ENCODE measurements at regions not wholly inside any gene's neighbourhood (a gene's known extent, or its start where the extent isn't known, plus 50 kb on each side); places are given as distances from the start of the nearest gene placed in this dataset.

- DNase-seq (ENCODE audit: low read depth, low spot score), result no peak
- RAD21 ChIA-PET (ENCODE audit: unreplicated experiment), result interaction anchor here (1.2 kb wide), 1 partner anchor 27 kb away, joined by 3 read pairs; no protein-coding TSS in a partner anchor
- Histone ChIP-seq H3K27me3 (replicated peaks in 1 of 2; ENCODE audit: control insufficient read depth in 2 of 2, insufficient read depth in 2 of 2, low read length in 1 of 2) (no peaks in the 10 kb centered on the region), H3K79me2 (ENCODE audit: control insufficient read depth, insufficient read depth, low read length) (no peaks in the 10 kb centered on the region), H3K9me3 (replicated peaks; ENCODE audit: control insufficient read depth, insufficient read depth, low read length) (no peaks in the 10 kb centered on the region), H3K4me2 (ENCODE audit: control insufficient read depth, insufficient read depth) (no peak overlapping the region), H4K20me1 (ENCODE audit: control insufficient read depth, insufficient read depth) (no peaks in the 10 kb centered on the region), H3K27ac (ENCODE audit: control insufficient read depth, insufficient read depth) (no peak overlapping the region), H3K4me1 (ENCODE audit: control insufficient read depth, insufficient read depth, low read length) (no peaks in the 10 kb centered on the region), H3K4me3 (no peak overlapping the region), H2AFZ (ENCODE audit: control insufficient read depth, low read depth, low read length) (no peak overlapping the region), H3K36me3 (ENCODE audit: control insufficient read depth in 2 of 2, insufficient read depth in 2 of 2, low read length in 1 of 2) (no peaks in the 10 kb centered on the region), H3K9ac (ENCODE audit: control insufficient read depth, insufficient read depth, low read length) (no peak overlapping the region)
- POLR2A ChIA-PET, result no interaction called here
- CTCF ChIA-PET, result no interaction called here
- FAIRE-seq, result no peak
- SMC1A ChIA-PET (ENCODE audit: uncharacterized antibody, unreplicated experiment), result interaction anchor here (0.8 to 1.7 kb wide), 5 partner anchors 10 to 41 kb away, joined by 3 to 6 read pairs (median 3); no protein-coding TSS in a partner anchor
- in situ Hi-C loops (cut with MboI) (no loop called here), intact Hi-C loops (cut with micrococcal nuclease; ENCODE audit: unreplicated experiment) (no loop called here)
- no TSS peak for BruUV-seq (replicated peaks)
- 0% methylated on average over 1 of the region's 1 CpG for whole genome bisulfite sequencing (ENCODE audit: insufficient coverage, insufficient replicate concordance, low lambda C conversion rate, missing lambda C conversion rate)
- ATAC-seq, result no peak
- TF ChIP-seq CEBPB (IDR thresholded peaks at IDR 0.05; ENCODE audit: borderline replicate concordance in 1 of 2, low read depth in 2 of 2, low read length in 2 of 2) (no peak), KAT2A (conservative IDR thresholded peaks at IDR 0.05; ENCODE audit: control insufficient read depth, low read depth, low read length) (no peak), PKNOX1 (IDR thresholded peaks at IDR 0.05) (no peak), SP1 (IDR thresholded peaks at IDR 0.05; ENCODE audit: low read depth, low read length) (no peak), CUX1 (IDR thresholded peaks at IDR 0.05; ENCODE audit: insufficient replicate concordance, low read depth, low read length) (no peak), SKIL (IDR thresholded peaks at IDR 0.05; ENCODE audit: low read depth, poor library complexity, severe bottlenecking) (no peak), GATAD2B (conservative IDR thresholded peaks at IDR 0.05; ENCODE audit: low read depth) (no peak), USF1 (IDR thresholded peaks at IDR 0.05; ENCODE audit: borderline replicate concordance, extremely low read length, insufficient read depth, low read depth, low read length) (no peak), MEF2A (IDR thresholded peaks at IDR 0.05; ENCODE audit: insufficient read depth, low read depth, low read length) (no peak), ZBTB40 (IDR thresholded peaks at IDR 0.05; ENCODE audit: borderline replicate concordance) (no peak)
Measured at GRCh38 chr13:64962404-64962803, 2267.7 kb downstream of the PCDH9 start.
